ENCODE measurements at regions not wholly inside any gene's neighbourhood (a gene's known extent, or its start where the extent isn't known, plus 50 kb on each side); places are given as distances from the start of the nearest gene placed in this dataset.
"Not testable (repeated sequence)": the region's sequence is repeated elsewhere in the genome, so short reads cannot be mapped to it uniquely, and the experiment has no call there.

DNA sequence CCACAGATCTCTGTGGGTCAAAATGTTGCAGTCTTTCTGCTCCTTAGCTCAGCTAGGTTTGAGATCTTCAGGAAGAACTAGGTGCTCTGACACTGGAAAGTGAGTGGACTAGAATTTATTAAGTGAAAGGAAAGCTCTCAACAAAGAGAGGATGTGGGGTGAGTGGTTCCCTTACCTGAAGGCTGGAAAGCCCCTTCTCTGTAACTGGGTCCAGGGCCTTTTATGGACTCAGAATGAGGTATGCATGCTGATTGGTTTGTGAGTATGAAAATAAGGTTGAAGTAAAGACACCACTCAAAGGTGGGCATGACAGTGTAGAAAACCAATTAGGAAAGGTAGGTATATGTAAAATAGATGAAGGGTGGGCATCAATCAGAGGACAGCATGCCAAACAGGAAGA, 485.5 kb downstream of the CD109 start:
- no peak for ATAC-seq

DNA sequence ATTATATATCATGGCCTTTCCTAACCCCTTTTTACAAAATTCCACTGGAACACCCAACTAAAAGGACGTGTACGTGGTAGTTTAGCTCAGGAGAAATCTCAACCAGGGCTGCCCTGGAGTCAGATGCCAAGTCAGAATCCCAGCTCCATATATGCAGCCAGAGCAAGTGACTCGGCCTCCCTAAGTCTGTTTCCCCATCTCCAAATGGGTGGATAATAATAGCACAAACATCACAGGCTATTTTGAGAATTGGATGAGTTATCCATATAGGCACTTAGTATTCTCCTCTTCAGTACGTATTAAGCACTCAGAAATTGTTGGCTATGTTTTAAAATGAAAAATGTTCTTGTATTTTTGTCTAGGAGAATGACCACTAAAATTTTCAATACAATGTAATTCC, 481.5 kb downstream of the CD109 start:
- H3K4me3 ChIP-seq = no peak overlapping the region
- H3K9me3 ChIP-seq = no peaks in the 10 kb centered on the region
- in situ Hi-C loops (cut with MboI; ENCODE audit: low sequenced_read_pairs in 4 of 4) = no loop called here
- DNase-seq (no peak), ATAC-seq (no peak)
- no peaks in the 10 kb centered on the region for H3K27me3 ChIP-seq
- TF ChIP-seq, protein P1, sequence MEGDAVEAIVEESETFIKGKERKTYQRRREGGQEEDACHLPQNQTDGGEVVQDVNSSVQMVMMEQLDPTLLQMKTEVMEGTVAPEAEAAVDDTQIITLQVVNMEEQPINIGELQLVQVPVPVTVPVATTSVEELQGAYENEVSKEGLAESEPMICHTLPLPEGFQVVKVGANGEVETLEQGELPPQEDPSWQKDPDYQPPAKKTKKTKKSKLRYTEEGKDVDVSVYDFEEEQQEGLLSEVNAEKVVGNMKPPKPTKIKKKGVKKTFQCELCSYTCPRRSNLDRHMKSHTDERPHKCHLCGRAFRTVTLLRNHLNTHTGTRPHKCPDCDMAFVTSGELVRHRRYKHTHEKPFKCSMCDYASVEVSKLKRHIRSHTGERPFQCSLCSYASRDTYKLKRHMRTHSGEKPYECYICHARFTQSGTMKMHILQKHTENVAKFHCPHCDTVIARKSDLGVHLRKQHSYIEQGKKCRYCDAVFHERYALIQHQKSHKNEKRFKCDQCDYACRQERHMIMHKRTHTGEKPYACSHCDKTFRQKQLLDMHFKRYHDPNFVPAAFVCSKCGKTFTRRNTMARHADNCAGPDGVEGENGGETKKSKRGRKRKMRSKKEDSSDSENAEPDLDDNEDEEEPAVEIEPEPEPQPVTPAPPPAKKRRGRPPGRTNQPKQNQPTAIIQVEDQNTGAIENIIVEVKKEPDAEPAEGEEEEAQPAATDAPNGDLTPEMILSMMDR (IDR thresholded peaks at IDR 0.05 in 4 of 5, conservative IDR thresholded peaks at IDR 0.05 in 1 of 5) = no peak
- no peak for TF ChIP-seq POLR2A (IDR thresholded peaks at IDR 0.05)
- intact Hi-C loops (cut with DNase I; ENCODE audit: low total_unique reads) = no loop called here
- H3K4me1 ChIP-seq = no peaks in the 10 kb centered on the region
- H3K27ac ChIP-seq = no peak overlapping the region
- no peaks in the 10 kb centered on the region for H3K36me3 ChIP-seq

More for the DNA sequence above, 485.5 kb downstream of the CD109 start:
- no peak for DNase-seq
- no peaks in the 10 kb centered on the region for H3K4me1 ChIP-seq
- H3K36me3 ChIP-seq = no peaks in the 10 kb centered on the region
- no peak overlapping the region for H3K27ac ChIP-seq
- TF ChIP-seq, protein P1 (IDR thresholded peaks at IDR 0.05 in 4 of 5, conservative IDR thresholded peaks at IDR 0.05 in 1 of 5) = no peak
- TF ChIP-seq POLR2A (IDR thresholded peaks at IDR 0.05) = no peak
- H3K27me3 ChIP-seq = no peaks in the 10 kb centered on the region
- intact Hi-C loops (cut with DNase I; ENCODE audit: low total_unique reads) (loop anchor here (10.0 kb wide), 1 partner anchor 1023 kb away; the partner anchor contains the start of gene COL12A1), in situ Hi-C loops (cut with MboI; ENCODE audit: low sequenced_read_pairs in 4 of 4) (no loop called here)
- H3K4me3 ChIP-seq = no peak overlapping the region
- no peaks in the 10 kb centered on the region for H3K9me3 ChIP-seq

DNA sequence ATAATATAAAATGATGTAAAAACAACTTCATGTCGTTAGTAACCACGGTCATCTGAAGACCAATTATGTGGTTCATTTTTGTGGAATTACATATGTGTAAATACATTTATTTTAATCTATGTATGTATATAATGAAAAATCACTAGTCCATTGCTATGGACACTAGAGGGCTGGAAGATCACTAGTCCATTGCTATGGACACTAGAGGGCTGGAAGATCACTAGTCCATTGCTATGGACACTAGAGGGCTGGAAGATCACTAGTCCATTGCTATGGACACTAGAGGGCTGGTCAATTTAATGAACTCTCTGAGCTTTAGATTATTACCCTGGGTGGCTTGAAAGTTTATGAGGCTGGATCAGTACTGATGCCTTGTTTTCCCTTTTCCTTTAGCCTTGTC, 474.5 kb downstream of the CD109 start:
- H3K27me3 ChIP-seq; H3K27ac ChIP-seq; H3K9me3 ChIP-seq; in situ Hi-C loops (cut with MboI; ENCODE audit: low sequenced_read_pairs in 4 of 4); DNase-seq; H3K4me1 ChIP-seq; intact Hi-C loops (cut with DNase I; ENCODE audit: low total_unique reads); H3K36me3 ChIP-seq; ATAC-seq; H3K4me3 ChIP-seq: not testable (repeated sequence)

DNA sequence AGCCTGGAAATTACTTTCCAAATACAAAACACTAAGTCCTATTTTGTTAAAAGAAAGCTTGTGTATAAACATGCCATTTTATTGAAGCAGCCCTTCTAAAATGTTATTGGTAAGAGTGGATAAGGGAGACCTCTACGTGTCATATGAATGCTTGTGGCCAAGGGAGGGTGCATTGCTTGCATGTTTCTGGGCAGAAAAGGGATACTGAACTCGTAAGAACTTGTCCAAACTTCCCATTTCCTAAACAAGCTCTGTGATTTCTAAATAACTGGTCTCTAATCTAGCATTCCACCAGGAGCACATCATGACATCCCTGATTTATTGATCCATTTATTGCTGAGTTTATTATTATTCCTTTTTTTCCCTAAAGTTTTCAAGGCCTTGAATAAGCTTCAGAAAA, 474.1 kb downstream of the CD109 start:
- intact Hi-C loops (cut with DNase I; ENCODE audit: low total_unique reads) (no loop called here), in situ Hi-C loops (cut with MboI; ENCODE audit: low sequenced_read_pairs in 4 of 4) (no loop called here)
- H3K4me1 ChIP-seq = no peaks in the 10 kb centered on the region
- no peaks in the 10 kb centered on the region for H3K36me3 ChIP-seq
- DNase-seq = no peak
- TF ChIP-seq, protein P1 (IDR thresholded peaks at IDR 0.05 in 4 of 5, conservative IDR thresholded peaks at IDR 0.05 in 1 of 5) = no peak
- no peak for TF ChIP-seq POLR2A (IDR thresholded peaks at IDR 0.05)
- no peak overlapping the region for H3K27ac ChIP-seq
- H3K4me3 ChIP-seq = no peak overlapping the region
- ATAC-seq = no peak
- H3K27me3 ChIP-seq = no peaks in the 10 kb centered on the region
- H3K9me3 ChIP-seq = no peaks in the 10 kb centered on the region

DNA sequence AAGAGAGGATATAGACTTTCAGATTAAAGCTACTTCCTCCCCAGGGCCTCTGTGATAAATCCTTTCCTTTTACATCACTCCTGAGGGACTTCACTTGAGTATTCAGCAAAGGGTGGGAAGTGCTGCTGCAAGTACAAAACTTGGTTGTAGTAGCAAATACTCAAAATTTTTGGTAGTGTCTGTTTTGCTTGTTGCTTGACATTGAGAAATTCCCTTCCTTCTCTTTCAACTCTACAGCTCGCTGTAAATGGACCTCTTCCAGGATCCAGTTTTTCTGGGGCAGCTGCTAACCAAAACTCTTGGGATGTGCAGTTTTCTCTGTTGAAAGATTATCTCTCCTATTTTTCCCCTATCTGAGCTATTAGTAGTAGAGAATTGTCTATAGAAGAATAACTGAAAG, 472.0 kb downstream of the CD109 start:
- Histone ChIP-seq H3K4me1 (no peaks in the 10 kb centered on the region), H3K36me3 (no peaks in the 10 kb centered on the region), H3K9me3 (no peaks in the 10 kb centered on the region), H3K27ac (no peak overlapping the region), H3K27me3 (no peaks in the 10 kb centered on the region), H3K4me3 (no peak overlapping the region)
- ATAC-seq (no peak), DNase-seq (no peak)
- in situ Hi-C loops (cut with MboI; ENCODE audit: low sequenced_read_pairs in 4 of 4) = no loop called here
- TF ChIP-seq, protein P1 (IDR thresholded peaks at IDR 0.05 in 4 of 5, conservative IDR thresholded peaks at IDR 0.05 in 1 of 5) = no peak
- intact Hi-C loops (cut with DNase I; ENCODE audit: low total_unique reads) = no loop called here
